GM12878 (cell line): ENCODE measurements at regions not wholly inside any gene's neighbourhood (a gene's known extent, or its start where the extent isn't known, plus 50 kb on each side); places are given as distances from the start of the nearest gene placed in this dataset.

Source experiments
- BRCA1 ChIP-seq: IDR thresholded peaks from 2 replicates; pipeline ENCODE4 v1.6.1; 2011; ENCODE audit warnings: low read depth, low read length, improper control_type of control experiment
- E2F8 ChIP-seq: fragments of 450-650 bp; IDR thresholded peaks from 2 replicates; pipeline ENCODE4 v1.6.1; 2018; ENCODE audit warnings: mild to moderate bottlenecking, low read depth, moderate library complexity; ENCODE audit not compliant: partially characterized antibody
- HDAC2 ChIP-seq: fragments of 200-600 bp; sonication (generic); IDR thresholded peaks from 2 replicates; pipeline ENCODE4 v1.6.1; 2017
- HDGF ChIP-seq: fragments of 450-650 bp; IDR thresholded peaks from 2 replicates; pipeline ENCODE4 v1.6.1; 2016; ENCODE audit warnings: antibody characterized with exemption
- MLLT1 ChIP-seq: fragments of 450-650 bp; IDR thresholded peaks from 2 replicates; pipeline ENCODE4 v1.6.1; 2016; ENCODE audit warnings: mild to moderate bottlenecking
- PAX8 ChIP-seq: fragments of 450-650 bp; IDR thresholded peaks from 2 replicates; pipeline ENCODE4 v1.6.1; 2017; ENCODE audit warnings: mild to moderate bottlenecking, moderate library complexity
- TAF1 ChIP-seq: IDR thresholded peaks from 2 replicates; pipeline ENCODE4 v1.6.1; 2011; ENCODE audit warnings: mild to moderate bottlenecking, low read depth, low read length, borderline replicate concordance
- TBL1XR1 ChIP-seq: IDR thresholded peaks from 2 replicates; pipeline ENCODE4 v1.6.1; 2012; ENCODE audit warnings: low read depth, low read length, improper control_type of control experiment
- TCF3 ChIP-seq: IDR thresholded peaks from 2 replicates; pipeline ENCODE4 v1.6.1; 2012; ENCODE audit warnings: low read depth, mild to moderate bottlenecking, low read length, borderline replicate concordance; ENCODE audit not compliant: insufficient read depth
- USF2 ChIP-seq: IDR thresholded peaks from 2 replicates; pipeline ENCODE4 v1.6.1; 2011; ENCODE audit warnings: low read depth, low read length, improper control_type of control experiment, borderline replicate concordance
- ZBED1 ChIP-seq: IDR thresholded peaks from 2 replicates; pipeline ENCODE4 v1.6.1; 2016; ENCODE audit warnings: borderline replicate concordance

GRCh38 chr11:47914743-47915142, 65.6 kb upstream of the PTPRJ start (continued):
- no peak for TF ChIP-seq MLLT1
- no peak for TF ChIP-seq BRCA1
- no peak for TF ChIP-seq E2F8
- no peak for TF ChIP-seq PAX8
- TF ChIP-seq USF2 = no peak
- TF ChIP-seq HDAC2 = no peak
- TF ChIP-seq HDGF = no peak
- no peak for TF ChIP-seq TBL1XR1
- no peak for TF ChIP-seq ZBED1
- TF ChIP-seq TAF1 = no peak
- TF ChIP-seq TCF3 = no peak
